Adrenal gland (tissue), 5 donors: ENCODE measurements at regions not wholly inside any gene's neighbourhood (a gene's known extent, or its start where the extent isn't known, plus 50 kb on each side); places are given as distances from the start of the nearest gene placed in this dataset.

Experiments
- POLR2A ChIP-seq, 2 donors: fragments of 450-650 bp; IDR thresholded peaks; one replicate each; pipeline ENCODE4 v1.6.1; 2017; ENCODE audit warnings: antibody characterized with exemption in 2 of 2, mild to moderate bottlenecking in 2 of 2, moderate library complexity in 1 of 2
- TF ChIP-seq, protein P1 (sequence below), 6 experiments: fragments of 450-650 bp in 4 of 6; fragments of 200-600 bp in 2 of 6; sonication (generic) in 1 of 6; IDR thresholded peaks; 1 replicate in 5 of 6; 2 replicates in 1 of 6; pipeline versions ENCODE4 v1.5.1 to v1.8.0; 2016 to 2021; ENCODE audit warnings: antibody characterized with exemption in 6 of 6, mild to moderate bottlenecking in 2 of 6, moderate library complexity in 1 of 6
- donor health status: DM: no; HTN: no; CAD: no.

DNA sequence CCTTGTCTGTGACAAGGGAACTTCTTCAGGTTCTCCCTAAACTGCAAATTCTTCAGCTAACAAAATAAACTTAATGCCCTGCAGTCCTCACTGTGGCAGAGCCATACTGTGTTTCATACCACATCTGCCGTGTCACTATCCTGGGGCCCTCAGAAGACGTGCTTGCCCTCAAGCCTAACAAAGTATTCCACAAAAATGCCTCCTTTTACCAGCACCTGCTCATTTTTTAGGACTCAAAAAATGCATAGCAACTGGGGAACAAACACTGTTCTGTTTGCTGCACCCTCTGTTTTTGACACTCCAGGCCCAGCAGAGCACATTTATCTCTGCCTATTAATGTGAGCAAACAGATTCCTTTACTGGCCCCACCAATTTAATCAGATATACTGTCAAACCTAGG, 270.7 kb upstream of the SSTR1 start:
- TF ChIP-seq, protein P1, sequence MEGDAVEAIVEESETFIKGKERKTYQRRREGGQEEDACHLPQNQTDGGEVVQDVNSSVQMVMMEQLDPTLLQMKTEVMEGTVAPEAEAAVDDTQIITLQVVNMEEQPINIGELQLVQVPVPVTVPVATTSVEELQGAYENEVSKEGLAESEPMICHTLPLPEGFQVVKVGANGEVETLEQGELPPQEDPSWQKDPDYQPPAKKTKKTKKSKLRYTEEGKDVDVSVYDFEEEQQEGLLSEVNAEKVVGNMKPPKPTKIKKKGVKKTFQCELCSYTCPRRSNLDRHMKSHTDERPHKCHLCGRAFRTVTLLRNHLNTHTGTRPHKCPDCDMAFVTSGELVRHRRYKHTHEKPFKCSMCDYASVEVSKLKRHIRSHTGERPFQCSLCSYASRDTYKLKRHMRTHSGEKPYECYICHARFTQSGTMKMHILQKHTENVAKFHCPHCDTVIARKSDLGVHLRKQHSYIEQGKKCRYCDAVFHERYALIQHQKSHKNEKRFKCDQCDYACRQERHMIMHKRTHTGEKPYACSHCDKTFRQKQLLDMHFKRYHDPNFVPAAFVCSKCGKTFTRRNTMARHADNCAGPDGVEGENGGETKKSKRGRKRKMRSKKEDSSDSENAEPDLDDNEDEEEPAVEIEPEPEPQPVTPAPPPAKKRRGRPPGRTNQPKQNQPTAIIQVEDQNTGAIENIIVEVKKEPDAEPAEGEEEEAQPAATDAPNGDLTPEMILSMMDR (IDR thresholded peaks at IDR 0.05) = no peak
- TF ChIP-seq POLR2A (IDR thresholded peaks at IDR 0.05) = no peak
